Hematopoietic multipotent progenitor cell treated with erythropoietin and hydrocortisone succinate and interleukin-3 and kit ligand, for 15 days (in vitro differentiated cells): ENCODE measurements at regions not wholly inside any gene's neighbourhood (a gene's known extent, or its start where the extent isn't known, plus 50 kb on each side); places are given as distances from the start of the nearest gene placed in this dataset.

Experiments used
- DNase-seq: peaks from one replicate; pipeline ENCODE4 v3.0.0-alpha.2; 2015; ENCODE audit warnings: low spot score

GRCh38 chr15:46647046-46647445 is 1012.2 kb downstream of the SQOR start:
- DNase-seq, result no peak

- DNase-seq, result no peak
These were observed 1017.4 kb downstream of the SQOR start for GRCh38 chr15:46652266-46652665.

- no peak for DNase-seq
These were observed 1020.2 kb downstream of the SQOR start for GRCh38 chr15:46654993-46655392.

DNA sequence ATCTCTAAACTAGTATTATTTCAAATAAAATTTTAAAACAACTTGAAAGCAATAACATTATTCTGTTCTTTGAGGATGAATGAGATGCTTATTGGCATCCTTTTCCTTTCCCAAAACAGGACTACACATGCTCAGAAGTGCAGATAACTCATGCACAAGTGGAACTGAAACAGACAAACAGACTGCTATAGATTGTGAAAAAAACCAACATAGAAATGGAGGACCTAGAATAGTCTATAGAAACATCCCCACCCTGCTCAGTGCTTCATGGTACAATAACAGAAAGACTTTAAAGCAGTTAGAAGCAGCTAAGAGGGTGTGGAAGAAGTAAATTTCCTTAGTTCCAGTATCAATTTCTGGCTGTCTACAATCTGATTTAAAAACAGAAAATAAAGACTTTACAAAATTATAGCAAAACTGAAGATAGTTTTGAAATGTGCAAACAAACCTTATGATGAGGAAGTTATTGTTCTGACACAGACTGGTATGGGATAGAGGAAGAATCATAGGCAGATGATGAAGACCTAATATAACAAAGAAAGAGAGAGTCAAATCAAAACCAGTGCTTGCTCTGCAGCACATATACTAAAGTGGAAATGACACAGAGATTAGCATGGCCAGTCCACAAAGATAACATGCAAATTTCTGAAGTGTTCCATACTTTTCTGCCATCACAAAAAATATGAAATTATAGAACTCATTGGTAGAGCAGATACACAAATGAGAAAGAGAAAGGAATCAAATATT is 1025.4 kb downstream of the SQOR start:
- DNase-seq, result no peak

DNA sequence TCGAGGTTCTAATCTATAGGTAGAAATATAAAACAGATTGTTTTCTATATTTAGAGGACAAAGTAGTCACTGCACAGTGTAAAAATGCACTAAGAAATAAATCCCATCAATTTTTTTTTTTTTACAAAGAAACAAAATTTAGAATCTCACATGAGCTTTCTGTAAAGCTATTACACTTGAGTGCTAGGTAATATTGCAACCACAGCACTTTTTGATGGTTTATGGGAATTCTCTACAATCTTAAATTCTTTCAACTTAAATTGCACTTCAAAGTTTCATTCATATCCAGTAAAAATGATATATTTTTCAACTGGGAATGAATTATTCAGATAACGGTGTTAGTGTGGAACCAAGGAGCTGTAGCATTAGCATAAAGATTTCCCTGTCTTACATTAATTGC is 1035.4 kb downstream of the SQOR start:
- DNase-seq, result no peak

GRCh38 chr15:46671336-46671735 is 1036.5 kb downstream of the SQOR start:
- no peak for DNase-seq

DNA sequence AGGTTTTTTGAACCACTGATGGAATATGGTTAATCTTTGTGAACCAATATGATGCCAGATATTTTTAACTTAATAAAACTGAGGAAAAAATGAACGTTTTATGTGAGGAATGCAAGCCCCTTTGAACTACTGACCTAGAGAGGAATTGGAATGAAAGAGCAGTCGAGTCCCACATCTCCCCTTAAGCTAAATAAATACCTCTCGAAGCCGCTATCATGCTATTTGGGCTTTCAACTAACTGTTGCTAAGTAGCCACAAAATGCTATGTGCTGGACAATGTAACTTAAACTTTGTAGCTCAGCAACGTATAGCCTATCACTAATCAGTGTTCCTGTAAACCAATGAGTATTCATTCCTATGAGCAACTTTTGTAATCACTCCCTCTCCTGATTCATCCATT is 1037.2 kb downstream of the SQOR start:
- no peak for DNase-seq

GRCh38 chr15:46676233-46677206 is 1040.8 kb upstream of the SEMA6D start:
- DNase-seq, result no peak

GRCh38 chr15:46677491-46677890 is 1039.8 kb upstream of the SEMA6D start:
- DNase-seq, result no peak

- DNase-seq, result no peak
These were observed 1035.4 kb upstream of the SEMA6D start for GRCh38 chr15:46681901-46682300.

DNA sequence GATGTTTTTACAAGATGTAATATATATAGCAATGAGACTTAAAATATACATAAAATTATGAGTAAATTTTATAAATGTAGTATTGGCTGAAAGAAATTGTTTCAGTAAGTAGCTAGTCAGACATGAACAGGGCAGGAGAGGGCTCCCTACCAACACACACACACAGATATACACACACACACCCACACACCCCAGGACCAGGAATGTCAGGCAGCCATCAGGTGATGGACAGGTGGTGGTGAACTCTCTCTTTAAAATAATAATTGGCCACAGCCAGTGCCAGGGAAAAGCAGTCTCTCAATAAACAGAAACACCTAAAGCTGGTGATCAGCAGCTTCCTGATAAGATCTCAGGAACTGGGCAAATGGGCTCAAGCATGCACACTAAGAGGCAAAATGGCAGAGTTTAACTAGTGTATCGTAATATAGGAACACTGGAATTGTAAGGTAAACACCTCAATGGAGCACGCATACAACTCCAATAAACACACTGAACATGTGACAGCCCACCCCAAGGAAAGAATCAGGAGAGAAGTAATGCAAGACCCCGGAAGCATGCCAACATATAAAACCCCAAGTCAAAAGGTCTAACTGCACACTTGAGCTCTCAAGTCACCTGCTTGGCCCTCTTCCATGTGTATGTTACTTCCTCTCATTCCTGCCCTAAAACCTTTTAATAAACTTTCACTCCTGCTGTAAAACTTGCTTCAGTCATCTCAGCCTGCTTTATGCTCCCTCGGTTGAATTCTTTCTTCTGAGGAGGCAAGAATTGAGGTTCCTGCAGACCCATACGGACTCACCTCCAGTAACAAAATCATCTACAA is 1034.1 kb upstream of the SEMA6D start:
- DNase-seq, result no peak

DNA sequence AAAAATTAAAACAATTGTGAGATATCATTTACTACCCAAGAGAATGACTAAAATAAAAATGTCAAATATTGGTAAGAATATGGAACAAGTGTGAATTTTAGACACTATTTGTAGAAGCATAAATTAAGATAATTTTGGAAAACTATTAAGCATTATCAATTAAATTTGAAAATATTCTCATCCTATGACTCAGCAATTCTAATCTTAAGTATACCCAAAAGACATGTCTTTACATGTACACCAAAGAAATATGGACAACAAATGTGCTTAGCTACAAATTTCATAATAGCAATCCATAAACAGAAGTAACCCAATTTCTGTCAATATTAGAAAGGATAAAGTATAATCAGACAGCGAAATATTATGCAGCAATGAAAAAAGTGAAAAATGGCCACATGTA is 1032.2 kb upstream of the SEMA6D start:
- DNase-seq, result no peak

DNA sequence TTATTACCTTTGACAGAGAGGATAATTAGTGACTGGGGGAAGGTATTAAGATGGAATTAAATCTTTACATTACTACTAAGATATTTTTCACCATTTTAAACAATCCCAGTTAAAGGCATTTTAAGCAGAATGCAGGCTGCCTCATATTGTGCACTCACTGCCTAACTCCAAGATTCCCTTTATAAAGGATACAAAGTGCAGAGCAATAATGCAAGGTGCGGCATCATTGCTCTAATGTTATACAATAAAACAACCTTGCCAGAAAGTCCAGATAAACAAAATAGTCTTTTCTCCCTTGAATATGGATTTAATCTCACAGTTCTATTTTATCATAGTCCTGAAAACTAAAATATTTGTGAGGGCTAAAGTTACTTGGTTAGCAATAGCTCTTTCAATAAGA is 1031.6 kb upstream of the SEMA6D start:
- DNase-seq, result no peak

- no peak for DNase-seq
These were observed 1021.0 kb upstream of the SEMA6D start for GRCh38 chr15:46696281-46696680.

GRCh38 chr15:46701346-46701745 is 1016.0 kb upstream of the SEMA6D start:
- no peak for DNase-seq

DNA sequence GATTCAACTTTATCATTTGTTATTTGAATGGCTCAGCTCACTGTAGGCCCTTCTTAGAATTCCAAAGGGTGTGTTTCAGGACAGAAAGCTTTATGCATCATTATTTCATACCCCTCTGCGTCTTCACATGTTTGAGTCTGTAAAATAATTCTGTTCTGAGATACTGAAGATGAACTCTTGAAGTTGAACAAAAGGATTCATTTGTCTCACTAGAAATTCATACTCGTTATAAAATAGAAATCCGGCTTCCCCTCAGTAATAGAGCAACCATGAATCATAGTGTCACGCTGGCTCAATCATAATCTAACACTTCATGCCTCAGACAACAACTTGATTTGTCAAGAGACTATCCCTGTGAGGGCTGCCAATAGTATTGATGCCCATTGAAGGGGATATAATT is 1015.4 kb upstream of the SEMA6D start:
- no peak for DNase-seq

DNA sequence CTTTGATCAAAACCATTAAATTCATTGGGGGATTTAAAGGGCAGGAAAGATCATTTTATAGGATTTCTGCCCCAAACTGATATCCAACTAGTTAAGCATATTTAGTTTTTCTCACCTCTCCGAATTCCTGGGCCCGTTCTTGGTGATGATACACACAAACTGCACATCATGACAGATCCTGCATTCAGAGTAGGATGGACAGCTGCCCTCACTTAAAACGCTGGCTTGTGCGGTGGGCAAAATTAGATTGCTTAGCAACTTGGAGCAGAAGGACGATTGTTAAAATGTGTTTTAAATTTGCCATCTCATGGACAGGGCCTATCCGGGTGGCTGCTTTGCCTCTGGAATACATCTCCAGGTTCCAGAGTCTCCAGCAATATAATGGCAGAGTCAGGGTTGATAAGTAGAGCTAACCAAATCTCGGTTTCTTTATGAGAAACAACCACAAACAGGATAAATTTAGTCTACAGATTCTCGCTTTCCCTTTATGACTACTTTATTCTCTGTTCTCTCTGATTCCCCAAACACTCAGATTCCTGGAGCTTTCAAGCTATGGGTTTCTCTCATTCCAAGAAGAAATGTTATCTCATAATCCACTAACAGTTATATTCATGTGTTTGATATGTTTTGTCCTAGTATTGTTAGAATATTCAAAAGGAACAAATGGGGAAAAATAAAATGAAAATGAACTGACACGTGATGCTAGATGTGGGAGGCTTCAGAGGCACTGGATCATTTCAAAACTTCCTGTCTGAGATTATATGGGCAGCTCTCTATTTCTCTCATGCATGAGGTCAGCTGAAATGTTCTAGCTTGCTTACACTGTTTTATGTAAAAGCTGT is 1014.1 kb upstream of the SEMA6D start:
- no peak for DNase-seq

- no peak for DNase-seq
These were observed 1013.3 kb upstream of the SEMA6D start for GRCh38 chr15:46703871-46704637.

DNA sequence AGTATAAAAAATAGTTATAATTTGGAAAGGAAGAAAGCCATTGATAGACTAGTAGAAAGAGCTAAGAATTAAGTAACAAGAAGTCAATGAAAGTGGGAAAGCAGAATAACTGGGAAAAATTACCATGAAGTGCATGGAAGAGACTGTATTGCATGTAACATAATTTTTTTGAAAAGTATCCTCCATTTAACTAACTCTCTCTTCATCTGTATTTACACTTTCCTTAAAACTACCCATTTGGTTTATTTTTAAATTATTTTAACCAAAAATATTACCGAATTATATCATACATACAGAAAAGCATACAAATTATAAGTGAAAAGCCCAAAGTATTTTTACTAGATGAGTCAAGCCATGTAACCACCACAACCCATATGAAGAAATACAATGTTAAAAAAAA is 1009.9 kb upstream of the SEMA6D start:
- DNase-seq, result no peak

DNA sequence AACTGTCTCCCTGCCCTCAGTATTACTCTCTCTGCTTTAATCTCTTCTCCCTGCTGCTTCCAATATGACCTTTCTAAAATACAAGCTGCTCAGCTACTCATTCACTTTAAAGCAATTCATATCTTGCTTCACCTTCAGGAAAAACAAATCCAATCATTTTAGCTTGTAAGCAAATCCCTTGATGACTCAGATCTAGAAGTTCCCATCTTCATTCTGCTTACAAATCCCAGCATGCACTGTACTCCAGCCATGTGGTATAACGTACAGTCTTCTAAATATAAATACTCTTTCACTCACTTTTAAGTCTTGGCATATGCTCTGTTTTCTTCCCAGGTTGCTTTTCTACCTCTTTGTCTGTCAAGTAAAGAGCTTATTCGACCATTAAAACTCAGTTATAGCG is 1009.1 kb upstream of the SEMA6D start:
- no peak for DNase-seq
